Natural killer cell (primary cell): ENCODE measurements at regions not wholly inside any gene's neighbourhood (a gene's known extent, or its start where the extent isn't known, plus 50 kb on each side); places are given as distances from the start of the nearest gene placed in this dataset.

Experiments
- ATAC-seq, 3 donors: fragments of 150-1000 bp in 2 of 3; fragments of 200-7000 bp in 1 of 3; cut with Tn5 transposase; 1 replicate in 1 of 3; 2 replicates in 2 of 3; pipeline ENCODE4 v1.10.0; 2021; ENCODE audit warnings: mild to moderate bottlenecking in 2 of 3, moderate library complexity in 2 of 3
- DNase-seq, 2 donors: peaks; one replicate each; pipeline versions ENCODE4 v3.0.0 to v3.0.0-alpha.2; 2013 to 2021; ENCODE audit warnings: mixed read lengths in 1 of 2
- H3K27ac ChIP-seq: one replicate; pipeline ENCODE4 v1.5.1; 2013; ENCODE audit warnings: mild to moderate bottlenecking, low read length
- H3K27me3 ChIP-seq: one replicate; pipeline ENCODE4 v1.6.1; 2013; ENCODE audit warnings: low read length; ENCODE audit not compliant: control insufficient read depth, insufficient read depth
- H3K36me3 ChIP-seq: one replicate; pipeline ENCODE4 v1.6.1; 2013; ENCODE audit warnings: low read length; ENCODE audit not compliant: control insufficient read depth, insufficient read depth
- H3K4me1 ChIP-seq: one replicate; pipeline ENCODE4 v1.6.1; 2013; ENCODE audit warnings: low read length; ENCODE audit not compliant: control insufficient read depth, insufficient read depth
- H3K4me3 ChIP-seq: one replicate; pipeline ENCODE4 v1.5.1; 2013; ENCODE audit warnings: low read length
- H3K9me3 ChIP-seq: one replicate; pipeline ENCODE4 v1.6.1; 2013; ENCODE audit warnings: low read length; ENCODE audit not compliant: control insufficient read depth, insufficient read depth
- H3K27ac Mint-ChIP-seq, 2 donors: one replicate each; pipeline ENCODE4 v1.8.0; 2022; ENCODE audit warnings: mild to moderate bottlenecking in 2 of 2, mixed read lengths in 2 of 2, moderate library complexity in 1 of 2
- H3K27me3 Mint-ChIP-seq, 2 donors: one replicate each; pipeline ENCODE4 v1.8.0; 2022; ENCODE audit warnings: low read depth in 2 of 2, mixed read lengths in 2 of 2
- H3K36me3 Mint-ChIP-seq: one replicate; pipeline ENCODE4 v1.8.0; 2022; ENCODE audit warnings: mixed read lengths
- H3K4me1 Mint-ChIP-seq, 2 donors: one replicate each; pipeline ENCODE4 v1.8.0; 2022; ENCODE audit warnings: mixed read lengths in 2 of 2
- H3K4me3 Mint-ChIP-seq: one replicate; pipeline ENCODE4 v1.8.0; 2022; ENCODE audit warnings: mild to moderate bottlenecking, moderate library complexity, mixed read lengths
- H3K9me3 Mint-ChIP-seq, 2 donors: one replicate each; pipeline ENCODE4 v1.8.0; 2022; ENCODE audit warnings: mixed read lengths in 2 of 2
- WGBS: methylation state at CpG from one replicate; pipeline ENCODE4 v1.1.7; 2013; ENCODE audit warnings: missing lambda C conversion rate; ENCODE audit not compliant: insufficient coverage; 5-methylcytosine and 5-hydroxymethylcytosine counted together
- intact Hi-C: fragments of 100-400 bp; cut with micrococcal nuclease; formaldehyde crosslinking; loops from one replicate; pipeline ENCODE4 v1.14.2; 2022
- TF ChIP-seq, protein P1 (sequence below): fragments of 200-600 bp; IDR thresholded peaks from one replicate; pipeline ENCODE4 v1.8.0; 2022; ENCODE audit warnings: antibody characterized with exemption

GRCh38 chr16:5671421-5671820 lies 573.8 kb upstream of the EEF2KMT start:
- Mint-ChIP-seq H3K36me3 (no peaks in the 10 kb centered on the region), H3K4me3 (no peak overlapping the region), H3K27ac (no peak overlapping the region), H3K9me3 (no peaks in the 10 kb centered on the region), H3K27me3 (peaks cover 0 to 2% of the 10 kb centered on the region in 2 donors), H3K4me1 (no peaks in the 10 kb centered on the region)
- Histone ChIP-seq H3K4me3 (no peak overlapping the region), H3K36me3 (no peaks in the 10 kb centered on the region), H3K4me1 (no peaks in the 10 kb centered on the region), H3K27me3 (no peaks in the 10 kb centered on the region), H3K27ac (no peak overlapping the region), H3K9me3 (no peaks in the 10 kb centered on the region)
- TF ChIP-seq, protein P1, sequence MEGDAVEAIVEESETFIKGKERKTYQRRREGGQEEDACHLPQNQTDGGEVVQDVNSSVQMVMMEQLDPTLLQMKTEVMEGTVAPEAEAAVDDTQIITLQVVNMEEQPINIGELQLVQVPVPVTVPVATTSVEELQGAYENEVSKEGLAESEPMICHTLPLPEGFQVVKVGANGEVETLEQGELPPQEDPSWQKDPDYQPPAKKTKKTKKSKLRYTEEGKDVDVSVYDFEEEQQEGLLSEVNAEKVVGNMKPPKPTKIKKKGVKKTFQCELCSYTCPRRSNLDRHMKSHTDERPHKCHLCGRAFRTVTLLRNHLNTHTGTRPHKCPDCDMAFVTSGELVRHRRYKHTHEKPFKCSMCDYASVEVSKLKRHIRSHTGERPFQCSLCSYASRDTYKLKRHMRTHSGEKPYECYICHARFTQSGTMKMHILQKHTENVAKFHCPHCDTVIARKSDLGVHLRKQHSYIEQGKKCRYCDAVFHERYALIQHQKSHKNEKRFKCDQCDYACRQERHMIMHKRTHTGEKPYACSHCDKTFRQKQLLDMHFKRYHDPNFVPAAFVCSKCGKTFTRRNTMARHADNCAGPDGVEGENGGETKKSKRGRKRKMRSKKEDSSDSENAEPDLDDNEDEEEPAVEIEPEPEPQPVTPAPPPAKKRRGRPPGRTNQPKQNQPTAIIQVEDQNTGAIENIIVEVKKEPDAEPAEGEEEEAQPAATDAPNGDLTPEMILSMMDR: no peak
- no peak for ATAC-seq
- WGBS: 84% methylated on average over 2 of the region's 2 CpGs
- DNase-seq: no peak
- intact Hi-C loops: no loop called here

GRCh38 chr16:5670198-5670597 lies 572.6 kb upstream of the EEF2KMT start:
- TF ChIP-seq, protein P1: no peak
- no peak for ATAC-seq
- intact Hi-C loops: no loop called here
- Histone ChIP-seq H3K4me1 (no peaks in the 10 kb centered on the region), H3K27ac (no peak overlapping the region), H3K36me3 (no peaks in the 10 kb centered on the region), H3K4me3 (no peak overlapping the region), H3K27me3 (no peaks in the 10 kb centered on the region), H3K9me3 (no peaks in the 10 kb centered on the region)
- peaks cover 0 to 2% of the 10 kb centered on the region in 2 donors for H3K27me3 Mint-ChIP-seq
- DNase-seq: no peak
- no peaks in the 10 kb centered on the region for H3K4me1 Mint-ChIP-seq
- no peaks in the 10 kb centered on the region for H3K36me3 Mint-ChIP-seq
- no peaks in the 10 kb centered on the region for H3K9me3 Mint-ChIP-seq
- H3K4me3 Mint-ChIP-seq: no peak overlapping the region
- 57% methylated on average over 1 of the region's 2 CpGs for WGBS
- H3K27ac Mint-ChIP-seq: no peak overlapping the region

DNA sequence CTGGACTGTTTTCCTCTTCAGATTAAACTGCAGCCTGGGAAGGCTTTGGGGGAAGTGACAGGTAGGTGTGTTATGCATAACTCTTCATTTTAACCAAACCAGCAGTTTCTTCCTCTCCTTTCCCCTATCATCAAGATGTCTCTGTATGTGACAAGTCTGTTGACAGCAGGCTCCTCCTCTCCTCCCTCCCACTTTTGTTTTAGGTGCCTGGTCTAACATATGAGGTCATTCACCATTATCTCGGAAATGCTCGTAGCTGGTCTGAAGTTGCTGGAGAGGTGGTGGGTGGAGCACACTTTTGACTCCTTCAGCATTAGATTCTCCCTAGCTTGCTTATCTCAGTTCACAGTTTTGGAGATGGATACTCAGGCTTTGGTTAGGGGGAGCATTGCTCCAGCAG lies 571.0 kb upstream of the EEF2KMT start:
- Histone ChIP-seq H3K9me3 (no peaks in the 10 kb centered on the region), H3K36me3 (no peaks in the 10 kb centered on the region), H3K27me3 (no peaks in the 10 kb centered on the region), H3K27ac (no peak overlapping the region), H3K4me1 (no peaks in the 10 kb centered on the region), H3K4me3 (no peak overlapping the region)
- no peak overlapping the region for H3K4me3 Mint-ChIP-seq
- no CpG with 5 or more reads among the region's 2 CpGs for WGBS
- H3K4me1 Mint-ChIP-seq: no peaks in the 10 kb centered on the region
- TF ChIP-seq, protein P1: no peak
- peaks cover 0 to 2% of the 10 kb centered on the region in 2 donors for H3K27me3 Mint-ChIP-seq
- no peak for ATAC-seq
- H3K9me3 Mint-ChIP-seq: no peaks in the 10 kb centered on the region
- H3K27ac Mint-ChIP-seq: no peak overlapping the region
- H3K36me3 Mint-ChIP-seq: no peaks in the 10 kb centered on the region
- intact Hi-C loops: no loop called here
- DNase-seq: no peak

GRCh38 chr16:5665834-5666233 lies 568.2 kb upstream of the EEF2KMT start:
- Histone ChIP-seq H3K27ac (no peak overlapping the region), H3K36me3 (no peaks in the 10 kb centered on the region), H3K27me3 (no peaks in the 10 kb centered on the region), H3K9me3 (no peaks in the 10 kb centered on the region), H3K4me1 (no peaks in the 10 kb centered on the region), H3K4me3 (no peak overlapping the region)
- H3K4me1 Mint-ChIP-seq: no peaks in the 10 kb centered on the region
- TF ChIP-seq, protein P1: no peak
- no peaks in the 10 kb centered on the region for H3K9me3 Mint-ChIP-seq
- WGBS: 74% methylated on average over 11 of the region's 11 CpGs
- DNase-seq (no peak), ATAC-seq (no peak)
- no peaks in the 10 kb centered on the region for H3K36me3 Mint-ChIP-seq
- intact Hi-C loops: no loop called here
- no peak overlapping the region for H3K27ac Mint-ChIP-seq
- H3K4me3 Mint-ChIP-seq: no peak overlapping the region
- peaks cover 0 to 5% of the 10 kb centered on the region in 2 donors for H3K27me3 Mint-ChIP-seq
